Neuronal stem cell (in vitro differentiated cells): ENCODE measurements at regions not wholly inside any gene's neighbourhood (a gene's known extent, or its start where the extent isn't known, plus 50 kb on each side); places are given as distances from the start of the nearest gene placed in this dataset.

ENCODE experiments used
- DNase-seq: peaks from one replicate; pipeline ENCODE4 v3.0.0-alpha.2; 2013; ENCODE audit warnings: low spot score
- H2AFZ ChIP-seq: one replicate; pipeline ENCODE4 v1.6.1; 2013; ENCODE audit warnings: mild to moderate bottlenecking, low read length, inconsistent platforms
- H2AK5ac ChIP-seq: 2 replicates; pipeline ENCODE4 v1.6.1; 2013; ENCODE audit warnings: low read depth, mild to moderate bottlenecking, inconsistent platforms, low read length, moderate library complexity, mixed read lengths
- H2BK120ac ChIP-seq: 2 replicates; pipeline ENCODE4 v1.6.1; 2013; ENCODE audit warnings: low read depth, mild to moderate bottlenecking, inconsistent platforms, low read length, moderate library complexity, mixed read lengths
- H2BK12ac ChIP-seq: one replicate; pipeline ENCODE4 v1.6.1; 2013; ENCODE audit warnings: low read length, inconsistent platforms
- H2BK15ac ChIP-seq: 2 replicates; pipeline ENCODE4 v1.6.1; 2013; ENCODE audit warnings: mild to moderate bottlenecking, low read length, inconsistent platforms, mixed read lengths
- H2BK5ac ChIP-seq: one replicate; pipeline ENCODE4 v1.6.1; 2013; ENCODE audit warnings: inconsistent platforms, mild to moderate bottlenecking, low read length, moderate library complexity
- H3K14ac ChIP-seq: one replicate; pipeline ENCODE4 v1.6.1; 2013; ENCODE audit warnings: low read length, inconsistent platforms
- H3K18ac ChIP-seq: 2 replicates; pipeline ENCODE4 v1.6.1; 2013; ENCODE audit warnings: low read length, inconsistent platforms
- H3K23ac ChIP-seq: 2 replicates; pipeline ENCODE4 v1.6.1; 2013; ENCODE audit warnings: low read depth, mild to moderate bottlenecking, mixed read lengths, low read length, inconsistent platforms; ENCODE audit not compliant: poor library complexity
- H3K27ac ChIP-seq: replicated peaks from 3 replicates; pipeline ENCODE4 v1.5.1; 2013; ENCODE audit warnings: low read length, inconsistent platforms
- H3K27me3 ChIP-seq, 3 experiments: 2 replicates each; pipeline ENCODE4 v1.6.1; 2013; ENCODE audit warnings: low read length in 3 of 3, mild to moderate bottlenecking in 2 of 3, inconsistent platforms in 1 of 3, low read depth in 1 of 3, mixed read lengths in 1 of 3, moderate library complexity in 1 of 3; ENCODE audit not compliant: control insufficient read depth in 3 of 3, insufficient read depth in 3 of 3
- H3K36me3 ChIP-seq, 2 donors: replicated peaks in 1 of 2; 2 replicates each; pipeline ENCODE4 v1.6.1; 2013; ENCODE audit warnings: low read length in 2 of 2; ENCODE audit not compliant: control insufficient read depth in 2 of 2, insufficient read depth in 2 of 2
- H3K4ac ChIP-seq: 2 replicates; pipeline ENCODE4 v1.6.1; 2013; ENCODE audit warnings: inconsistent platforms, mild to moderate bottlenecking, low read length, moderate library complexity
- H3K4me1 ChIP-seq, 2 donors: 1 replicate in 1 of 2; 2 replicates in 1 of 2; pipeline ENCODE4 v1.6.1; 2013; ENCODE audit warnings: low read length in 2 of 2, low read depth in 1 of 2; ENCODE audit not compliant: control insufficient read depth in 2 of 2, insufficient read depth in 1 of 2
- H3K4me2 ChIP-seq: one replicate; pipeline ENCODE4 v1.6.1; 2013; ENCODE audit warnings: mild to moderate bottlenecking, low read length, inconsistent platforms; ENCODE audit not compliant: insufficient read depth, poor library complexity, severe bottlenecking
- H3K4me3 ChIP-seq, 2 donors: 2 replicates each; pipeline ENCODE4 v1.5.1; 2013; ENCODE audit warnings: low read length in 2 of 2, mild to moderate bottlenecking in 2 of 2, inconsistent platforms in 1 of 2, moderate library complexity in 1 of 2
- H3K79me1 ChIP-seq: one replicate; pipeline ENCODE4 v1.6.1; 2013; ENCODE audit warnings: low read depth, mild to moderate bottlenecking, inconsistent platforms, low read length, moderate library complexity
- H3K9ac ChIP-seq: one replicate; pipeline ENCODE4 v1.6.1; 2013; ENCODE audit warnings: mild to moderate bottlenecking, low read depth, low read length, inconsistent platforms; ENCODE audit not compliant: poor library complexity
- H3K9me3 ChIP-seq, 2 donors: replicated peaks in 1 of 2; 2 replicates each; pipeline versions ENCODE3 to v1.6.1; 2013; ENCODE audit warnings: low read length in 2 of 2, mild to moderate bottlenecking in 2 of 2, inconsistent platforms in 1 of 2, low read depth in 1 of 2, mixed read lengths in 1 of 2, moderate library complexity in 1 of 2; ENCODE audit not compliant: control insufficient read depth in 2 of 2, insufficient read depth in 1 of 2
- H4K8ac ChIP-seq: one replicate; pipeline ENCODE4 v1.6.1; 2013; ENCODE audit warnings: low read depth, mild to moderate bottlenecking, inconsistent platforms, low read length, moderate library complexity
- H4K91ac ChIP-seq: one replicate; pipeline ENCODE4 v1.6.1; 2013; ENCODE audit warnings: low read length, low read depth, mild to moderate bottlenecking, inconsistent platforms; ENCODE audit not compliant: poor library complexity
- WGBS, 2 donors: extraction: QIAGEN DNeasy Blood & Tissue Kit; methylation state at CpG; one replicate each; pipeline ENCODE4 v1.1.7; 2013; ENCODE audit warnings: missing lambda C conversion rate in 2 of 2, mixed read lengths in 1 of 2; ENCODE audit not compliant: insufficient read length in 2 of 2, insufficient replicate concordance in 1 of 2; ENCODE audit errors: extremely low coverage in 2 of 2; 5-methylcytosine and 5-hydroxymethylcytosine counted together

GRCh38 chr20:55776176-55776575, 229.1 kb downstream of the CBLN4 start:
- Histone ChIP-seq H3K27ac (no peak overlapping the region), H4K91ac (no peak overlapping the region), H3K36me3 (no peaks in the 10 kb centered on the region), H3K4me3 (no peak overlapping the region), H3K18ac (no peak overlapping the region), H3K4ac (no peak overlapping the region), H2AFZ (no peak overlapping the region), H2BK12ac (no peak overlapping the region), H3K79me1 (no peaks in the 10 kb centered on the region), H3K4me1 (no peaks in the 10 kb centered on the region), H2BK120ac (no peak overlapping the region), H3K9me3 (no peaks in the 10 kb centered on the region), H3K4me2 (no peak overlapping the region), H4K8ac (no peak overlapping the region), H3K23ac (no peak overlapping the region), H2AK5ac (no peak overlapping the region), H3K9ac (no peak overlapping the region), H2BK15ac (no peak overlapping the region), H2BK5ac (no peak overlapping the region), H3K14ac (no peak overlapping the region), H3K27me3 (no peaks in the 10 kb centered on the region)
- DNase-seq: no peak
- no CpG with 5 or more reads among the region's 3 CpGs for WGBS, 2 donors

- Histone ChIP-seq H3K4ac (no peak overlapping the region), H2BK12ac (no peak overlapping the region), H4K91ac (no peak overlapping the region)
Observed at GRCh38 chr20:55774628-55775027, 230.7 kb downstream of the CBLN4 start.

GRCh38 chr20:55761797-55762196, 243.5 kb downstream of the CBLN4 start:
- DNase-seq: no peak
- Histone ChIP-seq H3K79me1 (peaks cover 2% of the 10 kb centered on the region), H2BK15ac (no peak overlapping the region), H2BK120ac (no peak overlapping the region), H3K4me1 (no peaks in the 10 kb centered on the region), H3K9me3 (peaks cover 0 to 6% of the 10 kb centered on the region in 2 donors), H3K23ac (no peak overlapping the region), H3K14ac (no peak overlapping the region), H2AK5ac (no peak overlapping the region), H3K36me3 (no peaks in the 10 kb centered on the region), H3K4me2 (no peak overlapping the region), H4K8ac (no peak overlapping the region), H3K4me3 (no peak overlapping the region), H3K27ac (no peak overlapping the region), H3K4ac (no peak overlapping the region), H2BK12ac (no peak overlapping the region), H3K27me3 (no peaks in the 10 kb centered on the region), H3K9ac (no peak overlapping the region), H2AFZ (no peak overlapping the region), H2BK5ac (no peak overlapping the region), H4K91ac (no peak overlapping the region), H3K18ac (no peak overlapping the region)

More at GRCh38 chr20:55774628-55775027, 230.7 kb downstream of the CBLN4 start:
- Histone ChIP-seq H3K14ac (no peak overlapping the region), H3K36me3 (no peaks in the 10 kb centered on the region), H2BK120ac (no peak overlapping the region), H2BK5ac (no peak overlapping the region), H3K4me2 (no peak overlapping the region), H4K8ac (no peak overlapping the region), H3K27me3 (no peaks in the 10 kb centered on the region), H3K9me3 (no peaks in the 10 kb centered on the region), H3K4me3 (no peak overlapping the region), H2AK5ac (no peak overlapping the region), H3K9ac (no peak overlapping the region), H3K23ac (no peak overlapping the region), H3K4me1 (no peaks in the 10 kb centered on the region), H3K79me1 (no peaks in the 10 kb centered on the region), H3K18ac (no peak overlapping the region), H2BK15ac (no peak overlapping the region), H3K27ac (no peak overlapping the region), H2AFZ (no peak overlapping the region)
- no peak for DNase-seq
- no CpG with 5 or more reads among the region's 6 CpGs for WGBS, 2 donors

GRCh38 chr20:55761100-55761499, 244.2 kb downstream of the CBLN4 start:
- no peak overlapping the region for H3K27ac ChIP-seq
- H3K4ac ChIP-seq: no peak overlapping the region
- no peak overlapping the region for H3K23ac ChIP-seq
- no peak overlapping the region for H2BK120ac ChIP-seq
- H2BK15ac ChIP-seq: no peak overlapping the region
- H2AFZ ChIP-seq: no peak overlapping the region
- no peak overlapping the region for H2BK12ac ChIP-seq
- no peak for DNase-seq
- peaks cover 0 to 6% of the 10 kb centered on the region in 2 donors for H3K9me3 ChIP-seq
- no peak overlapping the region for H2BK5ac ChIP-seq
- H2AK5ac ChIP-seq: no peak overlapping the region
- no peak overlapping the region for H4K91ac ChIP-seq
- H3K4me3 ChIP-seq: no peak overlapping the region
- no peak overlapping the region for H3K14ac ChIP-seq
- WGBS, 2 donors: no CpG with 5 or more reads among the region's 3 CpGs
- H3K9ac ChIP-seq: no peak overlapping the region
- H3K79me1 ChIP-seq: peaks cover 2% of the 10 kb centered on the region
- no peaks in the 10 kb centered on the region for H3K27me3 ChIP-seq
- no peak overlapping the region for H3K4me2 ChIP-seq
- no peak overlapping the region for H3K18ac ChIP-seq
- H3K4me1 ChIP-seq: no peaks in the 10 kb centered on the region
- H4K8ac ChIP-seq: no peak overlapping the region
- H3K36me3 ChIP-seq: no peaks in the 10 kb centered on the region
